ENCODE measurements at regions not wholly inside any gene's neighbourhood (a gene's known extent, or its start where the extent isn't known, plus 50 kb on each side); places are given as distances from the start of the nearest gene placed in this dataset.

GRCh38 chr2:79437433-79438267, 75.2 kb upstream of the CTNNA2 start:
- Histone ChIP-seq H2AFZ (ENCODE audit: control insufficient read depth, low read length) (no peak overlapping the region), H3K27ac (ENCODE audit: control insufficient read depth, insufficient read depth, low read length) (no peak overlapping the region), H3K9me1 (ENCODE audit: control insufficient read depth, extremely low read depth, insufficient read depth, low read length) (no peaks in the 10 kb centered on the region), H3K9me3 (ENCODE audit: control insufficient read depth, low read depth, low read length) (peaks cover 1% of the 10 kb centered on the region), H3K4me1 (ENCODE audit: control insufficient read depth, extremely low read depth, insufficient read depth, low read length) (no peaks in the 10 kb centered on the region), H3K36me3 (ENCODE audit: control insufficient read depth in 2 of 2, extremely low read depth in 1 of 2, insufficient read depth in 2 of 2, low read length in 2 of 2) (no peaks in the 10 kb centered on the region), H3K9ac (ENCODE audit: control insufficient read depth, extremely low read depth, insufficient read depth, low read length) (no peak overlapping the region), H3K27me3 (ENCODE audit: control insufficient read depth, extremely low read depth, insufficient read depth, low read length) (no peaks in the 10 kb centered on the region), H4K20me1 (ENCODE audit: control insufficient read depth, extremely low read depth, insufficient read depth, low read length) (no peaks in the 10 kb centered on the region), H3K4me2 (ENCODE audit: control insufficient read depth, extremely low read depth, insufficient read depth, low read depth, low read length) (no peak overlapping the region), H3K4me3 (ENCODE audit: control insufficient read depth in 2 of 3, extremely low read depth in 1 of 3, insufficient read depth in 2 of 3, low read depth in 1 of 3, low read length in 3 of 3) (no peak overlapping the region), H3K79me2 (ENCODE audit: control insufficient read depth, insufficient read depth, low read length) (no peaks in the 10 kb centered on the region)
- FAIRE-seq = no peak
- TF ChIP-seq CTCF (optimal IDR thresholded peaks at IDR 0.05 in 1 of 3, IDR thresholded peaks at IDR 0.05 in 1 of 3, conservative IDR thresholded peaks at IDR 0.05 in 1 of 3; ENCODE audit: extremely low read depth in 1 of 3, insufficient read depth in 2 of 3, low read length in 3 of 3) (no peak), EZH2 (IDR thresholded peaks at IDR 0.05; ENCODE audit: low read length) (no peak)
- no peak for DNase-seq (ENCODE audit: low read depth, low spot score)
- dilution Hi-C loops (cut with MboI; ENCODE audit: extremely low pct_ligation_motif_present, low sequenced_read_pairs) = no loop called here

GRCh38 chr2:79434362-79434761, 78.5 kb upstream of the CTNNA2 start:
- Histone ChIP-seq H3K27ac (ENCODE audit: control insufficient read depth, insufficient read depth, low read length) (no peak overlapping the region), H3K9me1 (ENCODE audit: control insufficient read depth, extremely low read depth, insufficient read depth, low read length) (no peaks in the 10 kb centered on the region), H3K4me1 (ENCODE audit: control insufficient read depth, extremely low read depth, insufficient read depth, low read length) (no peaks in the 10 kb centered on the region), H2AFZ (ENCODE audit: control insufficient read depth, low read length) (no peak overlapping the region), H4K20me1 (ENCODE audit: control insufficient read depth, extremely low read depth, insufficient read depth, low read length) (no peaks in the 10 kb centered on the region), H3K9ac (ENCODE audit: control insufficient read depth, extremely low read depth, insufficient read depth, low read length) (no peak overlapping the region), H3K9me3 (ENCODE audit: control insufficient read depth, low read depth, low read length) (peaks cover 1% of the 10 kb centered on the region), H3K27me3 (ENCODE audit: control insufficient read depth, extremely low read depth, insufficient read depth, low read length) (no peaks in the 10 kb centered on the region), H3K4me2 (ENCODE audit: control insufficient read depth, extremely low read depth, insufficient read depth, low read depth, low read length) (no peak overlapping the region), H3K4me3 (ENCODE audit: control insufficient read depth in 2 of 3, extremely low read depth in 1 of 3, insufficient read depth in 2 of 3, low read depth in 1 of 3, low read length in 3 of 3) (no peak overlapping the region), H3K79me2 (ENCODE audit: control insufficient read depth, insufficient read depth, low read length) (no peaks in the 10 kb centered on the region), H3K36me3 (ENCODE audit: control insufficient read depth in 2 of 2, extremely low read depth in 1 of 2, insufficient read depth in 2 of 2, low read length in 2 of 2) (no peaks in the 10 kb centered on the region)
- dilution Hi-C loops (cut with MboI; ENCODE audit: extremely low pct_ligation_motif_present, low sequenced_read_pairs) = no loop called here
- DNase-seq (ENCODE audit: low read depth, low spot score) (no peak), FAIRE-seq (no peak)
- TF ChIP-seq EZH2 (IDR thresholded peaks at IDR 0.05; ENCODE audit: low read length) (no peak), CTCF (optimal IDR thresholded peaks at IDR 0.05 in 1 of 3, IDR thresholded peaks at IDR 0.05 in 1 of 3, conservative IDR thresholded peaks at IDR 0.05 in 1 of 3; ENCODE audit: extremely low read depth in 1 of 3, insufficient read depth in 2 of 3, low read length in 3 of 3) (no peak)

Data from keratinocyte (primary cell).